Left ventricle myocardium inferior (tissue), 1 donor: ENCODE measurements at regions not wholly inside any gene's neighbourhood (a gene's known extent, or its start where the extent isn't known, plus 50 kb on each side); places are given as distances from the start of the nearest gene placed in this dataset.
"Not testable (repeated sequence)": the region's sequence is repeated elsewhere in the genome, so short reads cannot be mapped to it uniquely, and the experiment has no call there.

Source experiments
- DNase-seq: peaks from one replicate; pipeline ENCODE4 v3.0.0-alpha.2; 2020
- H3K27ac ChIP-seq: fragments of 200-600 bp; replicated peaks from 2 replicates; pipeline ENCODE4 v1.8.0; 2021
- H3K27me3 ChIP-seq: fragments of 200-600 bp; 2 replicates; pipeline ENCODE4 v1.8.0; 2021; ENCODE audit warnings: low read depth
- H3K36me3 ChIP-seq: fragments of 200-600 bp; 2 replicates; pipeline ENCODE4 v1.8.0; 2021
- H3K4me1 ChIP-seq: fragments of 200-600 bp; 2 replicates; pipeline ENCODE4 v1.8.0; 2021
- H3K4me3 ChIP-seq: fragments of 200-600 bp; 2 replicates; pipeline ENCODE4 v1.8.0; 2021; ENCODE audit warnings: mild to moderate bottlenecking, moderate library complexity
- H3K9me3 ChIP-seq: fragments of 200-600 bp; replicated peaks from 2 replicates; pipeline ENCODE4 v1.8.0; 2021
- intact Hi-C: fragments of 100-400 bp; cut with micrococcal nuclease; formaldehyde crosslinking; loops from one replicate; pipeline ENCODE4 v1.11.0; 2022
- TF ChIP-seq, protein P1 (sequence below): fragments of 200-600 bp; IDR thresholded peaks from 2 replicates; pipeline ENCODE4 v1.8.0; 2021; ENCODE audit warnings: antibody characterized with exemption, mild to moderate bottlenecking, borderline replicate concordance
- donor health status: DM: no; HTN: yes; CAD: no; lungs with severe emphysema.

- no peak overlapping the region for H3K27ac ChIP-seq
- H3K4me1 ChIP-seq = no peaks in the 10 kb centered on the region
- H3K4me3 ChIP-seq = no peak overlapping the region
- no peak for DNase-seq
- H3K27me3 ChIP-seq = no peaks in the 10 kb centered on the region
- H3K36me3 ChIP-seq = no peaks in the 10 kb centered on the region
- intact Hi-C loops = no loop called here
- H3K9me3 ChIP-seq = no peaks in the 10 kb centered on the region
- TF ChIP-seq, protein P1, sequence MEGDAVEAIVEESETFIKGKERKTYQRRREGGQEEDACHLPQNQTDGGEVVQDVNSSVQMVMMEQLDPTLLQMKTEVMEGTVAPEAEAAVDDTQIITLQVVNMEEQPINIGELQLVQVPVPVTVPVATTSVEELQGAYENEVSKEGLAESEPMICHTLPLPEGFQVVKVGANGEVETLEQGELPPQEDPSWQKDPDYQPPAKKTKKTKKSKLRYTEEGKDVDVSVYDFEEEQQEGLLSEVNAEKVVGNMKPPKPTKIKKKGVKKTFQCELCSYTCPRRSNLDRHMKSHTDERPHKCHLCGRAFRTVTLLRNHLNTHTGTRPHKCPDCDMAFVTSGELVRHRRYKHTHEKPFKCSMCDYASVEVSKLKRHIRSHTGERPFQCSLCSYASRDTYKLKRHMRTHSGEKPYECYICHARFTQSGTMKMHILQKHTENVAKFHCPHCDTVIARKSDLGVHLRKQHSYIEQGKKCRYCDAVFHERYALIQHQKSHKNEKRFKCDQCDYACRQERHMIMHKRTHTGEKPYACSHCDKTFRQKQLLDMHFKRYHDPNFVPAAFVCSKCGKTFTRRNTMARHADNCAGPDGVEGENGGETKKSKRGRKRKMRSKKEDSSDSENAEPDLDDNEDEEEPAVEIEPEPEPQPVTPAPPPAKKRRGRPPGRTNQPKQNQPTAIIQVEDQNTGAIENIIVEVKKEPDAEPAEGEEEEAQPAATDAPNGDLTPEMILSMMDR = no peak
Measured at GRCh38 chr14:44388306-44388705, 118.8 kb downstream of the FSCB start.

DNA sequence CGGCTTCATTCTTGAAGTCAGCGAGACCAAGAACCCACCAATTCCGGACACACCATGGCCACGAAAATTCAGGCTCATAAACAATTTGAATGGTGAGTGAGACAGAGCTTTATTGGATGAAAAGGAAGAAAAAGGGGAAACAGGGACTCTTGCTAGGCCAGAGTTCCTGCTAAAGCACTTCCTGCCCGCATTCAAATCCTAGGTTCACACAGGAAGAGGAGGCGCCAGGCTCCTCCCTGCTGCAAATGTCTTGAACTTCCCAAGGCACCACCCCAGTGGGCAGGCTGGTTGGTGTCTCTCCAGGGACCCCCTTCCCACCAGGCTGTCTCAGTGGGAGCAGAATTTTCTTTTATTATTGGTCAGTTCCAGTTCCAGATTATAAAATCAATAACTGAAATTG is 121.2 kb downstream of the FSCB start:
- Histone ChIP-seq H3K9me3 (no peaks in the 10 kb centered on the region), H3K27ac (no peak overlapping the region), H3K4me3 (no peak overlapping the region), H3K36me3 (no peaks in the 10 kb centered on the region), H3K27me3 (no peaks in the 10 kb centered on the region), H3K4me1 (no peaks in the 10 kb centered on the region)
- DNase-seq = no peak
- TF ChIP-seq, protein P1 = no peak
- intact Hi-C loops = no loop called here

GRCh38 chr14:44385296-44385695 is 121.8 kb downstream of the FSCB start:
- not testable (repeated sequence) for H3K4me3 ChIP-seq, H3K36me3 ChIP-seq, H3K27me3 ChIP-seq

DNA sequence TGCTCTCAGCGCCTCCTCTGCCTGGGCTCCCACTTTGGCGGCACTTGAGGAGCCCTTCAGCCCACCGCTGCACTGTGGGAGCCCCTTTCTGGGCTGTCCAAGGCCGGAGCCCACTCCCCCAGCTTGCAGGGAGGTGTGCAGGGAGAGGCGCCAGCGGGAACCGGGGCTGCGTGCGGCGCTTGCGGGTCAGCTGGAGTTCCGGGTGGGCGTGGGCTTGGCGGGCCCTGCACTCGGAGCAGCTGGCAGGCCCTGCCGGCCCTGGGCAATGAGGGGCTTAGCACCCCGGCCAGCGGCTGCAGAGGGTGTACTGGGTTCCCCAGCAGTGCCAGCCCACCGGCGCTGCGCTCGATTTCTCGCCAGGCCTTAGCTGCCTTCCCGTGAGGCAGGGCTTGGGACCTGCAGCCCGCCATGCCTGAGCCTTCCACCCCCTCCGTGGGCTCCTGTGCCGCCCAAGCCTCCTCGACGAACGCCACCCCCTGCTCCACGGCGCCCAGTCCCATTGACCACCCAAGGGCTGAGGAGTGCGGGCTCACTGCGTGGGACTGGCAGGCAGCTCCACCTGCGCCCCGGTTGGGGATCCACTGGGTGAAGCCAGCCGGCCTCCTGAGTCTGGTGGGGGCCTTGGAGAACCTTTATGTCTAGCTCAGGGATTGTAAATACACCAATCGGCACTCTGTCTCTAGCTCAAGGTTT is 122.3 kb downstream of the FSCB start:
- intact Hi-C loops, DNase-seq, H3K4me1 ChIP-seq, H3K36me3 ChIP-seq, H3K4me3 ChIP-seq, H3K27me3 ChIP-seq, H3K27ac ChIP-seq, H3K9me3 ChIP-seq: not testable (repeated sequence)

More at GRCh38 chr14:44385296-44385695, 121.8 kb downstream of the FSCB start:
- DNase-seq, intact Hi-C loops, H3K27ac ChIP-seq, H3K9me3 ChIP-seq, H3K4me1 ChIP-seq: not testable (repeated sequence)

GRCh38 chr14:44384093-44384492 is 123.0 kb downstream of the FSCB start:
- Histone ChIP-seq H3K4me3 (no peak overlapping the region), H3K4me1 (no peaks in the 10 kb centered on the region), H3K36me3 (no peaks in the 10 kb centered on the region), H3K9me3 (peaks cover 6% of the 10 kb centered on the region), H3K27ac (no peak overlapping the region), H3K27me3 (no peaks in the 10 kb centered on the region)
- intact Hi-C loops = no loop called here
- TF ChIP-seq, protein P1 = no peak
- no peak for DNase-seq

DNA sequence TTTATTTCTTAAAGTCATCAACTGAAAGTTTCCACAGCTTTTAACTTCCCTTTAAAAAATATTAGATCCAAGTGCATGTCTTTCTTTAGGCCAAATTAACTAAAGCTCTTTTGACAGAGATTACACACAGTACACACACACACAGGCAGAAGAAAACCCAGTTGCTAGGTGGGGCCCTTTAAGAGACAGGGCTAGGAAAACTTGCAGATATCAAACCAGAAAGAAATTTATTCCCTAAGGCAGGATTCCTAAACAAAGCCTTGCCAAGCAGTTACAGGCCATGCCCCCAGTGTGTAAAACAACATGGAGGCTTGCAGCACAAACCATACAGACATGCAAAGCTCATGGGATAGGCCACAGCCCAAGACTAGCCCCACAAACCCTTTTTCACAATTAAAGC is 123.4 kb downstream of the FSCB start:
- Histone ChIP-seq H3K4me3 (no peak overlapping the region), H3K9me3 (peaks cover 6% of the 10 kb centered on the region), H3K4me1 (no peaks in the 10 kb centered on the region), H3K27me3 (no peaks in the 10 kb centered on the region), H3K27ac (no peak overlapping the region), H3K36me3 (no peaks in the 10 kb centered on the region)
- TF ChIP-seq, protein P1 = no peak
- intact Hi-C loops = no loop called here
- no peak for DNase-seq
